ENCODE measurements at regions not wholly inside any gene's neighbourhood (a gene's known extent, or its start where the extent isn't known, plus 50 kb on each side); places are given as distances from the start of the nearest gene placed in this dataset.

DNA sequence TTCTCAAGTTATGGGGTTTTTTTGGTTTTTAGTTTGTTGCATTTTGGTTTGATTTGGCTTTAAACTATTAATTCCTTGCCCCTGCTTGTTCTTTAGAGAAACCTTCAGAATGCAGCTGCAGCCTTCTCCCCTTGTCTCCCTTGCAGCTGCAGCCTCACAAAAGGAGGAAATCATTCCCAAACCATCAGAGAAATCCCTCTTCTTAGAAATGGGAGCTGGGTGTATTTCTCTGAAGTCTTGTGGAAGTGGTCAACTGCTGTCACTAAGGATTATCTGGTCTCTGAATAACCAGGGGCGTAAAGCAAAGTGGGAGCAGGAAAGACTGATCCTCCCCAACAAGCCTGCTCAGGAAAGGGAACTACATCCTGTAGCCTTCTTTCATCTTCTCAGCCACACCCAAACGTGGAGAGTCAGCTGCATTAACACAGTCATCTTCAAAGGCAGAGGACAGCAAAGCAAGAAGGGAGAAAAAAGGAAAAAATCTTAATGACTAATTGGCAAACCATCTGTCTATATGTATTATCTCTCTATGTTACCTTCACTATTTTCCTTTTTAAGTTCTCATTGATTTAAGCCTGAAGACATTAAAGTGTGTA lies 1834.1 kb upstream of the PIK3C3 start:
- TF ChIP-seq, protein P1, sequence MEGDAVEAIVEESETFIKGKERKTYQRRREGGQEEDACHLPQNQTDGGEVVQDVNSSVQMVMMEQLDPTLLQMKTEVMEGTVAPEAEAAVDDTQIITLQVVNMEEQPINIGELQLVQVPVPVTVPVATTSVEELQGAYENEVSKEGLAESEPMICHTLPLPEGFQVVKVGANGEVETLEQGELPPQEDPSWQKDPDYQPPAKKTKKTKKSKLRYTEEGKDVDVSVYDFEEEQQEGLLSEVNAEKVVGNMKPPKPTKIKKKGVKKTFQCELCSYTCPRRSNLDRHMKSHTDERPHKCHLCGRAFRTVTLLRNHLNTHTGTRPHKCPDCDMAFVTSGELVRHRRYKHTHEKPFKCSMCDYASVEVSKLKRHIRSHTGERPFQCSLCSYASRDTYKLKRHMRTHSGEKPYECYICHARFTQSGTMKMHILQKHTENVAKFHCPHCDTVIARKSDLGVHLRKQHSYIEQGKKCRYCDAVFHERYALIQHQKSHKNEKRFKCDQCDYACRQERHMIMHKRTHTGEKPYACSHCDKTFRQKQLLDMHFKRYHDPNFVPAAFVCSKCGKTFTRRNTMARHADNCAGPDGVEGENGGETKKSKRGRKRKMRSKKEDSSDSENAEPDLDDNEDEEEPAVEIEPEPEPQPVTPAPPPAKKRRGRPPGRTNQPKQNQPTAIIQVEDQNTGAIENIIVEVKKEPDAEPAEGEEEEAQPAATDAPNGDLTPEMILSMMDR (IDR thresholded peaks at IDR 0.05): no peak
- TF ChIP-seq POLR2A (IDR thresholded peaks at IDR 0.05) (no peak), POLR2AphosphoS5 (IDR thresholded peaks at IDR 0.05) (no peak)
